GM18499 (cell line): ENCODE measurements at regions not wholly inside any gene's neighbourhood (a gene's known extent, or its start where the extent isn't known, plus 50 kb on each side); places are given as distances from the start of the nearest gene placed in this dataset.

ENCODE experiments used
- ATAC-seq: cut with Tn5 transposase; IDR thresholded peaks from one replicate; pipeline ENCODE4 v1.9.1; 2021; ENCODE audit warnings: moderate number of reproducible peaks; ENCODE audit not compliant: insufficient read depth, unreplicated experiment

DNA sequence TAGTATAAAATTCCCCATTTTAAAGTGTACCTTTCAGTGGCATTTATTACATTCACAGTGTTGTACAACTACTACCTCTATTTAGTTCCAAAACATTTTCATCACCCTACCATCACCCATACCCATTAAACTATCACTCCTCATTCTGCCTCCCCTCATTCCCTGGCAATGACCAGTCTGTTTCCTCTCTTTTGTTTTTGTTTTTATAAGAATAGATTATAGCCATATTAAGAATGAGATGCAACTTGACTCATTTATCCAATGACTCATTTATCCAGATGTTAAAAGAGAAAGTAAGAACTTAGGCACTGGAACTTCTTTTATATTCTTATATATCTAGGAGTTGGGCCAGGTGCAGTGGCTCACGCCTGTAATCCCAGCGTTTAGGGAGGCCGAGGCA is 156.3 kb downstream of the FAT3 start:
- ATAC-seq = no peak

DNA sequence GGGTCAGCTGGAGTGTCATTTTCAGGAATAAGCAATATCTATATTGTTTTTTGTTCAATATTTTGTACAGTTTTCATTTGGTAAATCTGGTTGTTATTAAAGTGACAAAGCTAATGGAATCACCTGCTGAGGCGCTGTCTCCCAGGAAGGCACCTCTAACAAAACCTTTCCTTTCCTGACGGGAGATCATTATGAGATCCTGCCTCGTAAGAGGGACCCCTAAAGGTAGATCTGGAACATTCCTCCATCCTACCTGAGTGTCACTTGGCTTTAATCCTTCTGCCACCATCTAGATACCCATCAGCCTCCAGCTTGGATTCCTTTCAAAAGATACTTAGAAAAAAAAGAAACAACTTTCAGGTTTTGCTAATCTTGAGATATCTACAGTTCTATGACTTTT is 157.7 kb downstream of the FAT3 start:
- ATAC-seq = no peak

DNA sequence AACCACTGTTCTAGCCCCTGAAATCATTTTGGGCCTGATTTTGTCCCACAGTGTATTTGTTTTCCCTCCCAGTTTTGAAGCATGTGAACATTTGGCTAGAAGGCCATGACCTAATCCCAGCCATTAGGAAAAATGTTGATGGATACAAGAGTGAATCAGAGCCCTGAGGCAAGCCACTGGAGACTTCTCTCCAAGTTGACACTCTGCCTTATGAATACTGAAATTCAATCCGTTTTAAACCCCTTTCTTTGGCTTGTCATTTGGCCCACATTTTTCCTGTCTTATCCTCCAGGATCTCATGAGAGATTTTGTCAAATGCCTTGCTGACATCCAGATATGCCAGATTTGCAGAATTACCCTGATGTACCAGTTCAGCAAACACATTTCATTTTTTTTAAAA is 158.8 kb downstream of the FAT3 start:
- no peak for ATAC-seq

DNA sequence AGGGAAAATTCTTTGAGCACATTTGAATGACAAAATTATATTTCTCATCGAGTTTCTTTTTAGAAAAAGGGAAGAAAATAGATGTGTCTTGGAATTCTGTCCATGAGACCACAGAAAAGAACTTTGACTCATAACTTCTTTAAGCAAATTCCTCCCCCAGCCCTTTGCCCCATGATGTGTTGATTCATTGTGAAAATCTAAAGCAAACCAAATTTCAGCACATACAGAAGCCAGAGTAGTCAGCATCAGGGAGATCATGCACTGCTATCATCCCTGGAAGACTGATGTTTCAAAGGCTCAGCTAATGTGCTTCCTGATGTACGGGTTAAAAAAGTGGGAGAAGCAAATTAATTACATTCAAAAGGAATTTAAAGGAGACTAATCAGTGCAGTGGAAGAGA is 159.7 kb downstream of the FAT3 start:
- ATAC-seq = no peak

DNA sequence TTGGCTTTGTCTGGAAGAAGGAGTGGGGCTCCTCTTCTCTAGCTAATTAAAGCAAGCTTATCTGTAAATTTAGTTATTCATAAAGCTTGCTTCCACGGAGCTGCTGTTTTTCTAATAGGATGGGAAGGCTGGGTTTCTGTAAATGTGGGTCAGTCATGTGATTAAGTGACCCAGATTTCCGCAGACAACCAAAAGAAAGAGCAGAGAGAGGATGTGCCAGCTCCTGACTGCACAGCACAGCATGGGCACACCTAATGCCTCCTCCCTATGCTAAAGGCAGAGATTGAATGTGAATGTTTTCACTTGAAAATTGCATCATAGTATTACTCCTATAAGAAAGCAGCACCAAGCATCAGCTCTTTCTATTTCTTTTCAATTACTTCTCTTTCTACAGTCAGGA is 160.2 kb downstream of the FAT3 start:
- no peak for ATAC-seq

DNA sequence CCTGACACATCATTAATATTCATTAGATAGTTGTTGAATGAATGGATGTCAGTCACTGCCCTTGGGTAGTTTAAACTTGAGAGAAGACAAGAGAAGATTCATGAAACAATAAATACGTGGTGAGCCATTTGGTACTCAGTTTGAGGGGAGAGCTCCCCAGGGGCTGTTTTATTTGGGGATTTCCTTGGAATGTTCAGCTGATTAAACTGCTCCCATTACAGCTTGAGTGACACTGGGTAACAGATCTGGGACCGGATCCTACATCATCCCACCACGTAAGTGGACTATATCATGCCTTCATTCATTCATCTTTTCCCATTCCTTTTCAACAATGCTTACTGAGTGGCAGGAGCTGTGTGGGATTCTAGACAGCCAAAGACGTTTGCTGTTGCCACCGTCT is 162.0 kb downstream of the FAT3 start:
- no peak for ATAC-seq

DNA sequence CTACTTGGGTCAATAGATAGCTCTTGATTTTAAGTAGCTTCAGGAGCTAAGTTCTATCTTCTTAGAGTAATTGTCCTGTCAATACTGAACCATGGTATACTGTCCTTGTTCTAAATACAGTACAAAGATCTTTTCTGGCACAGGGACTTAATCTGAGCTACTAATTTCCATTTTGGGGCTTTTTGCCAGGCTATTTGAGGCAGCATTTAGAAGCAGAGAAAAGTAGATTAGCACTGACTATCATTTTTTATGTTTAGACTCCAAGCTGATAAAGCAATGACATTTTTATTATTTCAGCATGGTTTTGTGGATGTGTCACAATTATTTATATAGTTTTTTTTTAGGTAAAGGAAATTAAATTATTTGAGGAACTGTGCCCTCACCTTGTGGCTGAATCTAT is 163.2 kb downstream of the FAT3 start:
- ATAC-seq = no peak

DNA sequence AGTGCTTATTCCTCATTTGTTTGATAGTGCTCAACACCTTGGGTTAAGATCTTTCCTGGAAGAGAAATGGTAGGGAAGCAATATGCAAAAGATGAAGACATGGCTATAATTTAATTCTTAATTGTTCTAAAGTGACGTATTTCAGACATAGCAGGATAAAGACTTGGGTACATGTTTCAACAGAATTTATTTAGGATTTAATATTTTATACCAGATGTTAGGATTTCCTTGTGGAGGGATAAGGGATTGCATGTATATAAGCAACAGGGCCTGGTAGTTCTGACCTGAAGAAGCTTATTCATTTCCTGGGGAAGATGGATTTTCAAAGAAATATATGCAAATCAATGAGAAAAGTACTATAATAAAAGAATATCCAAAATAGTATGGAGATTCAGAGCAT is 163.8 kb downstream of the FAT3 start:
- ATAC-seq = no peak

DNA sequence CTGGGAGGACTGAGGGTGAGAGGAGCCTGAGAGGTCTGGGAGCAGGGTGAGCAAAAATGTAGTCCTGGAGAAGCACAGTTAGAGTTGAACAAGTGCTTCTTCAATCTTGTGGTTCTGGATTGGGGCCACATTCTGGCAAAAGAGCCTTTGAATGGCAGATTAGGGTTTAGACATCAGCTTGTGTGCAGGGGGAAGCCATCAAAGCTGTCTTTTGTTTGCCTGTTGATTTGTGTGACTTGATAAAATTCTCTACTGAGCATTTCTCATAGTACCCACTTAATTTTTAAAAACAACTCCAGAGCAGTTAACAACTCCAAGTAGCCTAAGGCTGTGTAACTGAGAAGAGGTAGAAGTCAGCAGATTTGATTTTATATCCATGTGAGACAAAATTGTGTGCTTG is 166.2 kb downstream of the FAT3 start:
- ATAC-seq = no peak

DNA sequence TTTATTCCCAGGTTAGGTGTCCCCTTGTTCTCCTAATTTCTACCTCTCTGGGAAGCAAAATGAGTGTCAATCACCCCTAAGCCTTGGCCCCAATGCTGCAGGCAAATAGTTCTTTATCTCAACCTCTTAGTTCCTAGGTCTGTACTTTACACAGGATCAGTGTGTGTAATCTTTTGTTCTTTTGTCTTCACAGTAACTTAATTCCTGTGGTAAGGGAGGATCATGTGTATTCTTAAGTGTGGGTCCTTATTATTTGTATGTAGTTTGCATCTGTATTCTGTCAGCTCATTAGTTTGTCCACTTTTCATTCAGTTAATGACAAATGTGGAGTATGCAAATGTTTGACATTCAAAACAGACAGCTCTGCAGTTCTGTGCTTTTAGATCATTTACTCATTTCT is 166.7 kb downstream of the FAT3 start:
- ATAC-seq = no peak

DNA sequence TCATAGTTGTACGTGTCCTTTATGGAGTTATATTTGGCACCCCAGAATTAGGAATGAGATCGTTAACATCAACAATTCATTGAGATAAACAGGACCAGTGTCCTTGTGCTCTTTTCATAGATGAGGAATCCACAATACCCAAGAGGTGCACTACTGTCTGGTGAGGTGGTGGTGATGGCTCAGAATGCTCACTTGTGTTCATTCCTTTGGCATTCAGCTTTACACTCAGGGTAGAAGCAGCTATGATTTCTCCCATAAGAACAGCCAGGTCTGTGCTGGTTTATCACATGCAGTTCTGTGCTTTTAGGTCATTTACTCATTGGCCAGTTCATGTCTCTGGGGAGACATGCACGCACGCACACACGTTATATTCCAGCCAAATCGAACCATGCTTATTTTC is 167.2 kb downstream of the FAT3 start:
- no peak for ATAC-seq

DNA sequence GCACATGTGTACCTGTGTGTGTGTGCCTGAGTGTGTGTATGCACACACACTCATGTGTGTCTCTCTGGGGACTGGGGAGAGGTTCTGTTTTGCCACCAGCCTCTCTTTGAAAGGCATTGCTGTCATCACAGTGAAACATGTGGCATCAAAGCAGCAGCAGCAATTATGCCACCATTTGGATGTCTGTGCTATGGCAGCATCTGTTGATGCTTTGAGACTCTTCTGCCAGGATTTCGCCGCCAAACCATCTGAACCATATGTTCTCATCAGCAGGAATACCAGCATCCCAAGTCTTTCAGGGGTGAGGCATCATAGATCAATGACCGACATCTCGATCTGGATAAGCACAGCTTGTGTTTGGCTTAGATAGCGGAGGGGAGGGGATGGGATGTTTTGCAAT is 168.6 kb downstream of the FAT3 start:
- ATAC-seq = no peak

DNA sequence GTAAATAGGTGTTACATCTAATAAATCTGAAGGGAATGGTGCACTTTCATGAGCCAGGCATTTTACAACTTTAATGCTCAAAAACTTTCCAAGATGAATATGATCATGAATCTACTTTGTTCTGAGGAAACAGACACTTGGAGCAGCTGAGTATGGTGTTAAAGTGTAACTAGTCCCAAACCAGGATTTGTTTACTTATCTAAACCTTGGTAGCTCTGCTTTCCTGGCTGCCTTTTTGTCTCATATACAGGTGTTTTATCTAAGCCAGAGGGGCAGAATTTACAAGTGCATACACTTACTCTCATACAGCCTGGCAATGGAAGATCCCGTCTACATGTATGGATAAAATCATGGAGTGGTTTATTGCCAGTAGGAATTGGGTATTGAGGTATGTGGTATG is 171.5 kb downstream of the FAT3 start:
- no peak for ATAC-seq

DNA sequence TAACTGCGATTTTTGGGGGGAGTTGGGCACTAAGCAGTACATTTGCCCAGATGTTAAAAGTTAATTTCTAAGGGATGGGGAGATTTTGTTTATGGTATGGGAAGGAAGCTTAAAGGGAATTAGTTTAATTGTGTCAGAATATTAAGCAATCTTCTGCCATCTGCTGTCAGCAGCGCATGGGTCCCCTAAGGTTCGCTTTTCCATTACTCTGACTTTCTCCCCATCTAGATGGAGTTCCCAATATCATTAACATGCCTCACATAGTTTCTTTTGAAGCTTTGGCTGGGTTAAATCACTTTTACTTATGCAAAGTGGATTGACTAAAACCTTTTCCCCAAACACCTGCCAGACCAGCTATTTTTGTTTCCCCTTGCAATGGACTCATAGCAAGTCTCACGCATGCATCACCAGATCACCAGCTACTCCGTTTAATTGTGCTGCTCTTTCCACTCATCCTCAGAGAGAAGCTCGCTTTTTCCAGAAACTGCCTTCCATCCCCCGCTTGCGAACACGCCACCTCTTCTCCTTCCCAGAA is 172.7 kb downstream of the FAT3 start:
- ATAC-seq = no peak

DNA sequence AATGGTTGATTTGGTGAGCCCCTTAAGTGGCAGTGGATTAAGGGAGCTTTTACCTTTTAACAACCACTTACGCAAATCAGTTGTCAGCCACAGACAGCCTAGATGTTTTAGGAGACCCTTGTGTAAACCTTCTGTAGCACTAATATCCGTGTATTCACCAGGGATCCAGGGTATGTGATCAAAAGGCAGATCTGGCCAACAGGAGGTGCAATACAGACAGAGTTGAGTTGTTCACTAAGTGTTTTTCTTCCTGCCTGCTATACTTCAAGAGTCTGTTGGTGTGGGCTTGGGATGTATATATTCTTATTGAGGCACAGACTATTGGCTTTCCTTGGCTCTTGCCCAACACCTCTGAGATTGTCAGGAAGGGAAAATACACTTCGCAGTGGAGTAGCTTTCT is 175.1 kb downstream of the FAT3 start:
- no peak for ATAC-seq

DNA sequence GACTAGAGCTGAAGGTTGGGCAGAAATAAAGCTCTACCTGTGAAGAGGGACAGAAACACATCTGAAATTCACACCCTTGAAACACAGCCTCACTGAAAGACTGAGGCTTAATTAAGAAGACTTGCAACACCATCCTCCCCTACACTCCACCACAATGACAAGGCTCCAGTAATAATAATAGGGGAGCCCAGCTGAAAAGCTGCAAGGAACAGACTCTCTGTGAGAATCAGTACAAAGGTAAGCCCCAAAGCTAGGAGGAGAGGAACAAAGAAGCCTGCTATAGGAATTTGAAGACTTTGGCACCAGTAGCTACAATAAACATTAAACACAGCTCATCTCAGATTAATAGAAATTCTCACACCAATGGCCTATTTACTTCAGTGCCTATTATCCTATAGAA is 176.9 kb downstream of the FAT3 start:
- ATAC-seq = no peak

DNA sequence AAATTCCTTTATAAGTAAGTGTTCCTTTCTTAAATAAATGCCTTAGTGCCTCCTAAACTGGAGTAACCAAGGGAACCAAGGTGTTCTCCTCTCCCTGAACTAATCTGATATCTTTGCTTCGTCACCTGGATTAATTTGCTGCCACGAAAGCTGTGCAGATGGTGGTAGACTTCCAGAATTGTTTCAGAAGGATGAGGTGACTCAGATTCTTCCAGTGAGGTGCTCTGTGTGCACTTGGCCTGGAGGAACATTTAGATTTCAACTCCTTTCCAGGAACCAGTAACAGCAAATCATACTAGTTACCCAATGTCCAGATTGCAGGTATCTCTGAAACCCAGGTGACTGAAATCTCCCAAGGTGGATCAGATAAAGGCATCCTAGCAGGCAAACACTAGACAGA is 181.9 kb downstream of the FAT3 start:
- no peak for ATAC-seq

DNA sequence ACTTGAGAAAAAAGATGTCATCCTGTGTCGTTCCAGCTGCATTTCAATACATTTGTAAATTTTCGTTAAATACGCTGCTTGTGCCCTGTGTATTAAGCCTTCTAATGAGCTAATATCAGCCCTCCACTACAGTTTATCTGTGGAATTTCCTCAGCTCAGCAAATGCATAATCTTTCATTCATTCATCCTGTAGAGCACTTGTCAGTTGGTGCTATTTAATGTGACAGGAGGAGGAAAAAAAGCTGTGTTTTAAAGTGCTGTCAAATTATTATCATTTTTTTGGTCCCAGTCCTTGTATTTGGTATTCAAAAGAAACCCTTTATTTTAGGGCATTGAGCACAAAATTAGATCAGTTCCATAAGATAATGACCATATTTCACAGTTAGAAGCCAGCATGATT is 184.7 kb downstream of the FAT3 start:
- ATAC-seq = no peak

DNA sequence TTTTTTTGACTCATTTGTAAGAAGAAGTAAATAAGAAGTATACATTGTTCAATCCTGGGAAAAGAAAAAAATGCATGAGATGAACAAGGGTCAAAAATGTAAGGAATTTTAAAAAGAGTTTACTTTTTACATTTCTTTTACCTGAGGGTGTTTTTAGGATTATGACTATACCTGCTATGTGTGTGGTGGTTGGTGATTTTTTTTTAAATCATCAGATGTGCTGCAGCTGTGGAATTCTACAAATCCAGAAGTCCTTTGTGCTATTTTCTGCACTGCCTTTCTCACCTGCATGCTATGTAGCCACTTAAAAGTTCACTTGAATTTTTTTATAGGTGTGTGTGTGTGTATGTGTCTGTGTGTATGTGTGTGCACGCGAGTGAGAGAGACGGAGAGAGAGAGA is 185.3 kb downstream of the FAT3 start:
- no peak for ATAC-seq

DNA sequence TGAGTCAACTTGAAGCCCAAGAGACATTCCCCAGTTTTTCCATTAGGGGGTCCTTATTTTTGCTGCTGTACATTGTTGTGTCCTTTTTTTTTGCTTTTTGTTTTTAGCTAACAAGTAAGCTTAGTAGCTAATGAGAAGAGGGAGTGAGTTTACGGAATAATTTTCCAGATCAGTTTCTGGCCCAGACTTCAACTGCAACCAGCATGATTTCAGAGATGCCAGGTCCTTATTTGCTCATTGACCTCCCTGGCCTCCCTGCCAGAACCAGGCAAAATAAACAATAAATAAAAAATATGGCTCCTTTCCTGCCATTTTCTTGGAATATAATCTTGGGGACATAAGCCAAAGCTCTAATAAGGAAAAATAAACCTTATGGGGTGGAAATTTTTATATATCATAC is 185.9 kb downstream of the FAT3 start:
- no peak for ATAC-seq

DNA sequence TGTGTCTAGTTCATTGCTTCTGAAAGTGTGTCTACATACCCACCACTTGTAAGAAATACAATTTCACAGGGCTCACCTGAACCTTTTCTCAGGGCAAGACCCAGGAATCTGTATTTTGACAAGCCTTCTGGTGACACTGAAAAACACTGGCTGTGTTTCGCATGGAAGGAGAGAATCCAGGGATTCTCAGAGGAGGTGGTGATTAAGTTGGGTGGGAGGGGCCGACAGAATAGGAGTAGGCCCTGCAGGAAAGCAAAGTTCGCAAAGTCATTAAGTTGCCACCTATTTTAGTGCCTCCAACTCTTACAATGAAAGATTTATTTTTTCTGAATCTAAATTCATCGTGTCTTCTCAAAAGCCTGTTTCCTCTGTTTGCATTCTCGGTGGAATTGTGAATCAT is 186.8 kb downstream of the FAT3 start:
- ATAC-seq = no peak

DNA sequence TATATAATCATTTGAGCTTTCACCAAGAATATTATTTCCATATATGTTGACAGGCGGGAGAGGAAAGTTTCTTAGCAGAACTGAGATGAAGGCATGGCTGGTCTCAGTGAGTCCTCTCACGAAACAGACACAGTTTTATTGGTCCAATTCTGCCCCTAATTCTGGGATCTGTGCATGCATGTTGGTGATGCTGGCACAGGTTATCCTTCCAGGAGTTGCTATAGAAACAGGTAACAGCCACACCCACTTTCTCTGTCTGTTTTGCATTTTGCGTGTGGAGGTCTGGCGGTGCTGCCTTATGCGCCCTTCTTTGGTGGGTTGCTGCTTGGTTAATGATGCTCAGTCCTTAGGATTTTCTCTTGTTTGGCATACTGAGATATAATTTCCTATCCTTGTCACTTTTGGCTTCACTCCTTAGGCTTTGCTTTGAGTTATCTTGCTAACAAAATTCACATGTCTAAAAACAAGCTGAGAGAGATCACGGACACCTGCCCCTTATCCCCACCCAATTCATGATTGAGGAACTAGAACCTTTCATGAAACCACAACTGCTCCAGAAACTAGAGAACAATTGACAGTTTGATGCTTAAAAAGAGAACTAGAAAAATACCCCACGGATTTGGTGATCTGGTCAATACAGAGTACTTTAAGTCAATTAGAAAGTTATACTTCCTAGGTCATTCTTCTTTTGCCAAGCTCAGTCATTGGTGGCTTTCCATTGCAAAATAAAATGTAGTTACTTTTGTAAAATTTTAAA is 189.3 kb downstream of the FAT3 start:
- ATAC-seq = no peak
